UCSD-AML1 (cell line): ENCODE measurements at regions not wholly inside any gene's neighbourhood (a gene's known extent, or its start where the extent isn't known, plus 50 kb on each side); places are given as distances from the start of the nearest gene placed in this dataset.
"Not testable (repeated sequence)": the region's sequence is repeated elsewhere in the genome, so short reads cannot be mapped to it uniquely, and the experiment has no call there.

Experiments
- DNase-seq: peaks from one replicate; lab custom pipeline; 2025; ENCODE audit not compliant: unreplicated experiment; lab: John Stamatoyannopoulos, UW

DNA sequence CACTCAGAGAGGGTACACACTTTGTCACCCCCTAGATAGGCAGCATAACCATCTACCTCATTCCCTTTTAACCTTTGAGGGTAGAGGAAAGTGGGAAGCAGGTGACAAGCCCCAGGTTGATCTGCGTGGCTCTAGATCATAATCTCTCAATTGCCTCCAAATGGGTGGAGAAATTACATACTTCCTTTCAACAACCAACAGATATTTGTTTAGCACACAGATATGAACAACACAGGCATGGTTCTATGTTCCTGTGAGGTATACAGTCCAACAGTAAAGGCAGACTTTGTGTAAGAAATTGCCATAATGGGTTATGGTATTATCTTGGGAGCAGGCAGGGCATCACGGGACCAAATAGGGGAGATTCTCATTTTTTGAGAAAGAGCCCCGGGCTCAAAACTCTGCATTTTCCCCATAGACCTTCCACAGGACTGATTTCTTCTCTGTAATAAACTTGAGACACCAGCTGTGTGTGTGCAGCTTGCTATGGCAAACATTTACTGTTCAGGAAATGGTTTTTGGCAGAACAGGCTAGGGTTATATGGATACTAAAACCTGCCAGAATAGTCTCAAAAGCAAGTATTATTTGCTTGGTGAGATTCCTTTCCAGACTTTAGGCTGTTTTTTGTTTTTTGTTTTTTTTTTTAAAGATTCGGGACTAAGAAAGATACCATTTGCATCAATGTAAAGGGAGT is 126.2 kb downstream of the CD164 start:
- no peak for DNase-seq

DNA sequence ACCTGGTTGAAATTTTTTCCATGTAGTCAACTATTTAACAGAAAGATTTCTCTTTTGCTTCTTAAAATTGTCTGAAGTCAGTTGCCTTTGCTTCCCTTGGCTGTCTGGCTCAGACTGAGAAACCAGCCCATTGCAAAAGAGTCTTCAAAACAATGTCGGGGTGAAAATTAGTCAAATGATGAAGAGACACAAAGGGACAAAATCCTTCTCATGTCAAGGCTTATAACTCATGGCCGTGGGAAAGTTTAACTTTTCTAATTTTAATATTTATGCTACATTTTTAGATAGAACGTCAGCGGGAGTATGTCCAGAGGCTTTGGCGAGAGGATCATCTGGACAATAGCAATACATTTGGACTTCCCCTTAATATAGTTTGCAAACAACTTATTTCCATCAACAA is 127.2 kb downstream of the CD164 start:
- DNase-seq, result no peak

DNA sequence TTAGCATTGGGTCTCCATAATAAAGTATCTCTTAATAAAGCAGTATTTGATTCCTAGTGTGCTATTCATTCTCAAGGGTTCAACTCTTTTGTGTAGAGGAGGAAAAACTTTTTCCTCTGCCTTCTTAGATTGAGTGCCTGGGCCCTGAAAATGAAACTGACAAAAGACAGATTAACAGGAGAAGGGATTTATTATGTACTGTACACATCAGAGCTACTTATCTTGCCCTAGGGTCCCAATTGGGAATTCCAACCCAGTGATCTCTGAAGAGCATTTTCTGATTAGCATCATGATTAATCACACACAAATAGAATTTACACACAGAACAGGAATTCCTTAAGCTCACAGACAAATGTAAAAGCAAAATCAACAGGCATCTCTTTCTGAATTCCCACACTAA is 128.9 kb downstream of the CD164 start:
- DNase-seq, result no peak

DNA sequence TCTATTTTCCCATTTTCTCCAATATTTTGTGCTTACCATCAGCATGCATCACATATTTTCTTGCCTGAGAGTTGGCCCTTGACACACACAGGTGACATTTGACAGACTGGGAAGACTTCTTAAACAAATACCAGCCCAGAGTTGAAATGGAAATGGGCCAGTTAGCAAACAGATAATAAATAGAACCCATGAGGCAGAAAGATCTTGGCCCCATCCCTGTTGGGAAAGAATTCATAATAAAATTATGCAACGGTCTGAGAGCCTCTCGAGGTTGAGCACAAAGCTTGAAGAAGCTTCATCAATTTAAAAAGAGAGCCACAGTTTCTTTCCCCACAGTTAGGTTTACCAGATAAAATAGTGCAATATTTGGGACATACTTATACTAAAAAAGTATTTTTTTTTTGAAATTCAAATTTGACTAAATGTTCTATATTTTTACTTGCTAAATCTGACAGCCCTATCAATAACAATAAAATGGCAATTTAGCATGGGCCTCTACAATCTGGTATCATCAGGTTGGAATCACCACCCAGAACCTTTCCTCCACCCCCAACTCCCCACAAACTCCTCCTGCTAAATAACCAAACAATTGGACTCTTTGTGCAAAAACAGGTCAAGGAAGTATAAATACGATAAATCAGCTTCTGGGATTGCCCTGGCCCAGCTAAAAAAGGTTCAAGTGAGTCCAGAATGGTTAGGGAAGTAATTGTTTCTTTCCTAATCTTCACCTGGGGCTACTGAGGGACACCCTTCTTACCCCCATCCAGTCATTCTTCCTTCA is 129.8 kb downstream of the CD164 start:
- DNase-seq, result no peak

DNA sequence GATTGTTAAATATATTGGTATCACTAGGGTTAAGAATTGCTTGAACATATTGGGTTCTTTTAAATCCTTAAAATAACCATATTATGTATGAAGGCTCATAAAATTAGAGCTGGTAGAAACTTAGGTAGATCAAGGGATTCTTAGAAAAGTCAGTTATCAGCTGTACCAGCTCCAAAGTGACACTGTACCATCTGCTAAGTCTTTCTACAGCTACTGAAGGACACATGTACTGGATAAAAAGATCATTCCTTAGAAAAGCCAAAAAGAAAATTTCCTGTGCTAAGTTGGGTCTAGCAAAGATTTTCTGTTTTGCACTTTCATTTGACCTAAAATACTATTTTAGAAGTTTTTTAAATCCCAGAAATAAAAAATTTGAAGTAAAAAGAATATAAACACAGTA is 130.4 kb downstream of the CD164 start:
- DNase-seq, result no peak

GRCh38 chr6:109250544-109251156 is 131.6 kb downstream of the CD164 start:
- not testable (repeated sequence) for DNase-seq

DNA sequence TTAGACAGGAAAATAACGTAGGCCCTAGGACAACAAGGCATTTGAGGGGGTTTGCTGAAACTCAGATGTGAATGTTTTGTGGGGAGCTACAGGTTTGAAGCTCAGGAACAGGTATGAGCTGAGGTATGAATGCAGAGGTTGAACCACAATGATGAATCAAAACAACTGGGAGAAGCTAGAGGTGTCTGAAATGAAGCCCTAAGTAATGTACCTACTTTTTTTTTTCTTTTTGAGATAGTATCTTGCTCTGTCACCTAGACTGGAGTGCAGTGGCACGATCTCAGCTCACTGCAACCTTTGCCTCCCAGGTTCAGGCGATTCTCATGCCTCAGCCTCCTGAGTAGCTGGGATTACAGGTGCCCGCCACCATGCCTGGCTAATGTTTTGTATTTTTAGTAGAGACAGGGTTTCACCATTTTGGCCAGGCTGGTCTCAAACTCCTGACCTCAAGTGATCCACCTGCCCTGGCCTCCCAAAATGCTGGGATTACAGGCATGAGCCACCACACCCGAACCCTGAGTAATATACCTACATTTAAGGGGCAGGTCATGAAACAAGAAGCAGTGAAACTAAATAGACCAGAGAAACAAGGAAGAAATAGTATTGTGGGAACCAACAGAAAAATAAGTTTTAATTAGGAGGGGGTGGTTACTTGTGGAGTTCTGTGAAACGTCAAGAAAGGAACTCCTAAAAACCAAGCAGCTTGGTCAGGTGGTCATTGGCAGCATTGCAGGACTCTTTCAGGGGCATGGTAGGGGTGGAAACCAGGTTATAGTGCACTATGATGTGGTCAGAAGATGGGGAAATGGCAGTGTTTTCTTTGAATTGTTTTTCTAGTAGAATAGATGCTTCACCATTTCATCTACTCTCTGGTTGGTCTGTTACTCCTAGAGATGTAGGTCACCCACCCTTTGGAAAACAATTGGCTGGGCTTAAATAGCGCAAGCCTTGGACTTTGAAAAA is 138.1 kb downstream of the CD164 start:
- DNase-seq, result no peak

DNA sequence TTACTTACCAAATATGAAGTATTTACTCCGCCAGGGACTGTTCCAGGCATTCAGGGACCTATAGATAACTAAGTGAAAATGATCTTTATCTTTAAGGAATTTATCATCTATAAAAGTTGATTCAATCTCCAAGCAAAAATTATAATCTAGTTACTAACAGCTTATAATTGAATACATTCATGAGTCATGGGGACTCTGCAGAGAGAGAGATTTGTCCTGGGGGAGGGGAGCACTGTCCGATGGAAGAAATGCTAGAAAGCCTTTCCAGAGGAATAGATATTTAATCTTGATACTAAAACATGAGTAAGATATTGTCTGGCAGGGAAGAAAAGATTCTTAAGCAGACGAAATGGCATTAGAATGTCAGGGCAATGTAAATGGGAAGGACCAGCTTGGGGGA is 139.3 kb downstream of the CD164 start:
- no peak for DNase-seq

DNA sequence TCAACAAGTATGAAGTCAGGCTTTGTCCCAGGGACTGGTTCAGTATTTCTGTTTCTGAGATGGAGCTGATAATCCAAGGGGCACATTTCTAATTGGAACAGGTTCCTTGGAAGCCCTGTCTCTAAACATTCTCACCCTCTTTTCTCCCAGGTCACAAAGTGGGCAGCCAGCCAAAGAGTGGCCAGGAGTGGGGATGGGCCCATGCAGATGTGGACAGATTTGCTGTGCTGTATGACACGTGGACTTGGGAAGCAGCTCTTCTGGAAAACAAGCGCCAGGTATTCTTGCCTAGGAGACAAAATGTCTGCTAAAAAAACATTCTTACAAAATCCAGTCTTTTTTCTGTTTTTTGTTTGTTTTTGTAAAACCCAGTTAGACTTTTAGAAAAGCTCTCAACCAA is 140.2 kb downstream of the CD164 start:
- DNase-seq, result no peak

DNA sequence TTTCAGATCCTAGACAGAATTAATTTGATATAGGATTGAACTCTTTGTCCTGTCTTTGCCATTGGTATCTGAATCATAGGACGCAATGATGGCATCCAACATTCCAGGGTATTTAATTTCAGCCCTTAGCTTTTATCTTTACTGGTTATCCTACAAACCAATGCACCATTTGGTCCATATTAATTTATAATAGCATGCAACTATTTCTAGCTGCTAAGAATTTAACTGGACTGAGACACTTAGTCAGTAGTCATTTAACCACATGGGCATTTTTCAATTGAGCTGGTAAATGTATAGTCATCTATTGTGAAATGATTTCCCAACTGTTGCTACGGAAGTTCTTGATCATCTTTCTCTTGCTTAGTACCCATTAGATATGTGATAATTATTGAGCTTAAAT is 141.1 kb downstream of the CD164 start:
- DNase-seq, result no peak

DNA sequence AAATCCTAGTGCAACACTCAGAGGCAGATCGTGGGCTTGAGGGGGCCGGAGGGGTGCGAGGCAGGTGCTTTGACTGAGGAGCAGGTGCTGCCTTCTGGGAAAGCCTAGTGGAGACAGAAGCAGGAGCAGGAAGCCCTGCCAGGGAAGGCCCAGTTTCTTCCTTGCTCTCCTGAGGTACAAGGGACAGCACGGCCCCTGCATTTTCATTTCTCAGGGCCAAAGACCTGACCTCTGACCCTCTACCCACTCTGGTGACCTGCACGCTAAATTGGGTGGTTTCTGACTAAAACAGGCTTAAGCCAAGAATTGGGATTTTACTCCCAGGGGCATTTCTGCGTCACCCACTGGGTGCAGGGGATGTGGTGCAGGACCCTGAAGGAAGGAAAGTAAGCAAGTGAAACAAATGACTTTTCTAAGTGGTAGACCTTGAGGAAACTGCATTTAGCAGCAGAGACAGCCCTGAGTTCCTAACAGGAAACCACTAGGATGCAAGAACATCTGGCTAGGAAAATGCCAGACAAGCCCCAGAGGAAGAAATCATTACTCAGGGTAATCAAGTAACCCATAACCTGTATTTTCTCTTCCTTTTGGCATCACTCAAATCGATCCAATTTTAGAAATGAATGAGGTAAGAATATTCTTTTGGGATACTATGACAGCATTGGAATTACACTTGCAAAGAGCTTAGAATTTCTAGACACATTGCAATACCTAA is 141.7 kb downstream of the CD164 start:
- DNase-seq, result peak; percentile 52

- no peak for DNase-seq
Measured at GRCh38 chr6:109239651-109240321, 142.5 kb downstream of the CD164 start.

- DNase-seq, result no peak
Measured at GRCh38 chr6:109239160-109239559, 143.1 kb downstream of the CD164 start.

DNA sequence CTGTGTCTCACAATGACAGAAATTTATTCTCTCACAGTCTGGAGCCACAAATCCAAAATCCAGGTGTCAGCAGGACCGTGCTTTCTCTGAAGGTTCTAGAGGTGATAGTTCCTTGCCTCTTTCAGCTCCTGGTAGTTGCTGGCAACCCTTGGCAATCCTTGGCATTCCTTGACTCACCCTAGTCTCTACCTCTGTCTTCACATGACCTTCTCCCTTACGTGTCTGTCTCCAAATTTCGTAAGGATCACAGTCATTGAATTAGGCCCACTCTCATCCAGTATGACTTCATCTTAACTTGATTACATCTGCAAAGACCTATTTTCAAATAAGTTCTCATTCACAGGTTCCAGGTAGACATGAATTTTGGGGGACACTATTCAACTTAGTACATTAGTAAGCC is 143.1 kb downstream of the CEP57L1 start:
- no peak for DNase-seq

DNA sequence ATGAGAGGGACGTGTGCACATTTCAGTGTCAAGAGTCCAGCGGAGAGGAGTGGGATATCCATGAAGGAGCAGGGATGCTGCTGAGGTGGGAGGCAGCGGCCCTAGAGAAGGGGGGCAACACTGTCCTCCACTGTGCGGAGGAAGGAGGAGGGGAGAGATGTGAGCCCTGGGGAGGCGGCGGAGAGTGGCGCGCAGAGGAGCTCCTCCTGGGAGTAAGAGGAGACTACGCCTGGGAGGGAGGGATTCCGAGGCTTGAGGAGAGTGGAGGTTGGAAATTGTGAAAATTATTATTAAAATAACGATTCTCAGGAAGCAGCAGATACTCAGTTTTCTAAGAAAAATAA is 142.7 kb downstream of the CEP57L1 start:
- no peak for DNase-seq

- peak; percentile 50 for DNase-seq
Measured at GRCh38 chr6:109237077-109237985, 142.0 kb downstream of the CEP57L1 start.

- DNase-seq, result peak; percentile 68
Measured at GRCh38 chr6:109236115-109237076, 141.1 kb downstream of the CEP57L1 start.
